ENCODE measurements at regions not wholly inside any gene's neighbourhood (a gene's known extent, or its start where the extent isn't known, plus 50 kb on each side); places are given as distances from the start of the nearest gene placed in this dataset.

- H3K4me1 ChIP-seq: no peaks in the 10 kb centered on the region
- TF ChIP-seq POLR2A (IDR thresholded peaks at IDR 0.05): no peak
- TF ChIP-seq, protein P1, sequence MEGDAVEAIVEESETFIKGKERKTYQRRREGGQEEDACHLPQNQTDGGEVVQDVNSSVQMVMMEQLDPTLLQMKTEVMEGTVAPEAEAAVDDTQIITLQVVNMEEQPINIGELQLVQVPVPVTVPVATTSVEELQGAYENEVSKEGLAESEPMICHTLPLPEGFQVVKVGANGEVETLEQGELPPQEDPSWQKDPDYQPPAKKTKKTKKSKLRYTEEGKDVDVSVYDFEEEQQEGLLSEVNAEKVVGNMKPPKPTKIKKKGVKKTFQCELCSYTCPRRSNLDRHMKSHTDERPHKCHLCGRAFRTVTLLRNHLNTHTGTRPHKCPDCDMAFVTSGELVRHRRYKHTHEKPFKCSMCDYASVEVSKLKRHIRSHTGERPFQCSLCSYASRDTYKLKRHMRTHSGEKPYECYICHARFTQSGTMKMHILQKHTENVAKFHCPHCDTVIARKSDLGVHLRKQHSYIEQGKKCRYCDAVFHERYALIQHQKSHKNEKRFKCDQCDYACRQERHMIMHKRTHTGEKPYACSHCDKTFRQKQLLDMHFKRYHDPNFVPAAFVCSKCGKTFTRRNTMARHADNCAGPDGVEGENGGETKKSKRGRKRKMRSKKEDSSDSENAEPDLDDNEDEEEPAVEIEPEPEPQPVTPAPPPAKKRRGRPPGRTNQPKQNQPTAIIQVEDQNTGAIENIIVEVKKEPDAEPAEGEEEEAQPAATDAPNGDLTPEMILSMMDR (IDR thresholded peaks at IDR 0.05): no peak
- DNase-seq (no peak), ATAC-seq (no peak)
- H3K9me3 ChIP-seq: no peaks in the 10 kb centered on the region
- no peaks in the 10 kb centered on the region for H3K27me3 ChIP-seq
- no peak overlapping the region for H3K27ac ChIP-seq
- no peaks in the 10 kb centered on the region for H3K36me3 ChIP-seq
- 48% methylated on average over 16 of the region's 18 CpGs for WGBS (ENCODE audit: insufficient coverage, low coverage, low lambda C conversion rate, missing lambda C conversion rate)
- no peak overlapping the region for H3K4me3 ChIP-seq
- intact Hi-C loops (cut with DNase I): no loop called here
Observed at GRCh38 chr17:73906896-73907870, 262.9 kb upstream of the SDK2 start.

GRCh38 chr17:73909186-73909585 is 264.9 kb upstream of the SDK2 start:
- TF ChIP-seq, protein P1 (IDR thresholded peaks at IDR 0.05): no peak
- TF ChIP-seq POLR2A (IDR thresholded peaks at IDR 0.05): no peak
- WGBS (ENCODE audit: insufficient coverage, low coverage, low lambda C conversion rate, missing lambda C conversion rate): 61% methylated on average over 6 of the region's 7 CpGs
- H3K9me3 ChIP-seq: no peaks in the 10 kb centered on the region
- no peak overlapping the region for H3K27ac ChIP-seq
- H3K27me3 ChIP-seq: no peaks in the 10 kb centered on the region
- ATAC-seq (no peak), DNase-seq (no peak)
- H3K36me3 ChIP-seq: no peaks in the 10 kb centered on the region
- no peaks in the 10 kb centered on the region for H3K4me1 ChIP-seq
- intact Hi-C loops (cut with DNase I): no loop called here
- no peak overlapping the region for H3K4me3 ChIP-seq

- Histone ChIP-seq H3K27me3 (no peaks in the 10 kb centered on the region), H3K9me3 (peaks cover 0 to 3% (median 0%) of the 10 kb centered on the region in 4 donors), H3K4me1 (no peaks in the 10 kb centered on the region), H3K4me3 (no peak overlapping the region), H3K36me3 (no peaks in the 10 kb centered on the region), H3K27ac (no peak overlapping the region)
- intact Hi-C loops (cut with DNase I): no loop called here
- ATAC-seq (no peak), DNase-seq (no peak)
- TF ChIP-seq, protein P1 (IDR thresholded peaks at IDR 0.05): no peak
- TF ChIP-seq POLR2A (IDR thresholded peaks at IDR 0.05): no peak
- WGBS (ENCODE audit: insufficient coverage, low coverage, low lambda C conversion rate, missing lambda C conversion rate): 30% methylated on average over 3 of the region's 4 CpGs
Observed at GRCh38 chr17:73910206-73910605, 266.0 kb upstream of the SDK2 start.

GRCh38 chr17:73910821-73911515 is 266.7 kb upstream of the SDK2 start:
- no peak overlapping the region for H3K4me3 ChIP-seq
- 27% methylated on average over 5 of the region's 5 CpGs for WGBS (ENCODE audit: insufficient coverage, low coverage, low lambda C conversion rate, missing lambda C conversion rate)
- H3K27me3 ChIP-seq: no peaks in the 10 kb centered on the region
- no peak overlapping the region for H3K27ac ChIP-seq
- intact Hi-C loops (cut with DNase I): no loop called here
- no peaks in the 10 kb centered on the region for H3K4me1 ChIP-seq
- no peaks in the 10 kb centered on the region for H3K36me3 ChIP-seq
- TF ChIP-seq, protein P1 (IDR thresholded peaks at IDR 0.05): no peak
- TF ChIP-seq POLR2A (IDR thresholded peaks at IDR 0.05): no peak
- DNase-seq (no peak), ATAC-seq (no peak)
- peaks cover 0 to 5% (median 0%) of the 10 kb centered on the region in 4 donors for H3K9me3 ChIP-seq

All from right lobe of liver (tissue), 6 donors.